Neural progenitor cell (in vitro differentiated cells): ENCODE measurements at regions not wholly inside any gene's neighbourhood (a gene's known extent, or its start where the extent isn't known, plus 50 kb on each side); places are given as distances from the start of the nearest gene placed in this dataset.
"Not testable (repeated sequence)": the region's sequence is repeated elsewhere in the genome, so short reads cannot be mapped to it uniquely, and the experiment has no call there.

ENCODE experiments used
- DNase-seq: peaks from one replicate; pipeline ENCODE4 v3.0.0-alpha.2; 2016; ENCODE audit warnings: low spot score
- H2AFZ ChIP-seq: fragments of 200-600 bp; sonication (generic); replicated peaks from 2 replicates; pipeline ENCODE4 v1.6.1; 2016; ENCODE audit warnings: antibody characterized with exemption
- H3F3A ChIP-seq: fragments of 200-600 bp; sonication (generic); 2 replicates; pipeline ENCODE4 v1.6.1; 2016; ENCODE audit warnings: antibody characterized with exemption, low read depth
- H3K27ac ChIP-seq: fragments of 200-600 bp; sonication (generic); 2 replicates; pipeline ENCODE4 v1.5.1; 2016; ENCODE audit warnings: mild to moderate bottlenecking
- H3K27me3 ChIP-seq: fragments of 200-600 bp; sonication (generic); 2 replicates; pipeline ENCODE4 v1.6.1; 2016; ENCODE audit warnings: mild to moderate bottlenecking, moderate library complexity
- H3K36me3 ChIP-seq: fragments of 200-600 bp; sonication (generic); 2 replicates; pipeline ENCODE4 v1.5.1; 2016
- H3K4me1 ChIP-seq: fragments of 200-600 bp; sonication (generic); 2 replicates; pipeline ENCODE4 v1.6.1; 2016; ENCODE audit warnings: mixed run types
- H3K4me2 ChIP-seq: fragments of 200-600 bp; sonication (generic); 2 replicates; pipeline ENCODE4 v1.6.1; 2016
- H3K4me3 ChIP-seq: fragments of 200-600 bp; sonication (generic); 2 replicates; pipeline ENCODE4 v1.5.1; 2016
- H3K79me2 ChIP-seq: fragments of 200-600 bp; sonication (generic); 2 replicates; pipeline ENCODE4 v1.6.1; 2016; ENCODE audit warnings: low read depth
- H3K9ac ChIP-seq: fragments of 200-600 bp; sonication (generic); 2 replicates; pipeline ENCODE4 v1.6.1; 2016
- H3K9me3 ChIP-seq: fragments of 200-600 bp; sonication (generic); 2 replicates; pipeline ENCODE4 v1.5.1; 2016; ENCODE audit warnings: low read depth
- H4K20me1 ChIP-seq: fragments of 200-600 bp; sonication (generic); 2 replicates; pipeline ENCODE4 v1.6.1; 2016; ENCODE audit warnings: low read depth
- H3K27ac Mint-ChIP-seq: 3 replicates; pipeline ENCODE4 v1.8.0; 2021; ENCODE audit warnings: mixed read lengths
- H3K27me3 Mint-ChIP-seq: 2 replicates; pipeline ENCODE4 v1.8.0; 2022; ENCODE audit warnings: low read depth, mild to moderate bottlenecking, inconsistent platforms, moderate library complexity, mixed read lengths; ENCODE audit not compliant: insufficient read depth
- H3K36me3 Mint-ChIP-seq: 3 replicates; pipeline ENCODE4 v1.8.0; 2021; ENCODE audit warnings: mixed read lengths
- H3K4me1 Mint-ChIP-seq: 3 replicates; pipeline ENCODE4 v1.8.0; 2021; ENCODE audit warnings: mixed read lengths
- H3K4me3 Mint-ChIP-seq: 3 replicates; pipeline ENCODE4 v1.8.0; 2021; ENCODE audit warnings: mild to moderate bottlenecking, moderate library complexity, mixed read lengths
- H3K9me3 Mint-ChIP-seq: 3 replicates; pipeline ENCODE4 v1.8.0; 2020; ENCODE audit warnings: mixed read lengths
- EZH2 ChIP-seq: fragments of 200-600 bp; sonication (generic); IDR thresholded peaks from 2 replicates; pipeline ENCODE4 v1.6.1; 2017; ENCODE audit warnings: antibody characterized with exemption, mild to moderate bottlenecking, moderate library complexity
- EZH2phosphoT487 ChIP-seq: fragments of 200-600 bp; sonication (generic); IDR thresholded peaks from 2 replicates; pipeline ENCODE4 v1.6.1; 2017; ENCODE audit warnings: antibody characterized with exemption
- TF ChIP-seq, protein P1 (sequence below): fragments of 200-600 bp; sonication (generic); IDR thresholded peaks from 2 replicates; pipeline ENCODE4 v1.5.1; 2017; ENCODE audit warnings: antibody characterized with exemption, mild to moderate bottlenecking

DNA sequence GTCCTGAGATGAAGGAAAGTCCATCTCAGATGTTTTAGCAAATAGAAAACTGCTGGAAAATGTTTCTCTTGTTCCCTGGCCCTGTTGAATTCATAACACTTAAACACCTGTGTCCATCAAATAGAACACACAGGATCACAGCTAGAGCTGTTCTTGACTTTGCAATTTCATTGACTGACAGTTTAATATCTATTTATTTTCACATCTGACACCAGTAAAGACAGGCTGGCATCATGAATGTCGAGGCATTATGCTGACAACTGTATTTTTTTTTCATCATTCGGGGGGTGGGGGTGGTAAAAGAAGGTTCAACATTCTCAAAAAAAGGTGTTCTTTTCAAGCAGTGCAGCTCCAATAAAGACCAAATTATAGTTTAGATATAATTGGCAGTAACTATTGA is 591.2 kb upstream of the PTBP2 start:
- no peak for TF ChIP-seq EZH2phosphoT487
- TF ChIP-seq EZH2 = no peak
- TF ChIP-seq, protein P1, sequence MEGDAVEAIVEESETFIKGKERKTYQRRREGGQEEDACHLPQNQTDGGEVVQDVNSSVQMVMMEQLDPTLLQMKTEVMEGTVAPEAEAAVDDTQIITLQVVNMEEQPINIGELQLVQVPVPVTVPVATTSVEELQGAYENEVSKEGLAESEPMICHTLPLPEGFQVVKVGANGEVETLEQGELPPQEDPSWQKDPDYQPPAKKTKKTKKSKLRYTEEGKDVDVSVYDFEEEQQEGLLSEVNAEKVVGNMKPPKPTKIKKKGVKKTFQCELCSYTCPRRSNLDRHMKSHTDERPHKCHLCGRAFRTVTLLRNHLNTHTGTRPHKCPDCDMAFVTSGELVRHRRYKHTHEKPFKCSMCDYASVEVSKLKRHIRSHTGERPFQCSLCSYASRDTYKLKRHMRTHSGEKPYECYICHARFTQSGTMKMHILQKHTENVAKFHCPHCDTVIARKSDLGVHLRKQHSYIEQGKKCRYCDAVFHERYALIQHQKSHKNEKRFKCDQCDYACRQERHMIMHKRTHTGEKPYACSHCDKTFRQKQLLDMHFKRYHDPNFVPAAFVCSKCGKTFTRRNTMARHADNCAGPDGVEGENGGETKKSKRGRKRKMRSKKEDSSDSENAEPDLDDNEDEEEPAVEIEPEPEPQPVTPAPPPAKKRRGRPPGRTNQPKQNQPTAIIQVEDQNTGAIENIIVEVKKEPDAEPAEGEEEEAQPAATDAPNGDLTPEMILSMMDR = no peak

DNA sequence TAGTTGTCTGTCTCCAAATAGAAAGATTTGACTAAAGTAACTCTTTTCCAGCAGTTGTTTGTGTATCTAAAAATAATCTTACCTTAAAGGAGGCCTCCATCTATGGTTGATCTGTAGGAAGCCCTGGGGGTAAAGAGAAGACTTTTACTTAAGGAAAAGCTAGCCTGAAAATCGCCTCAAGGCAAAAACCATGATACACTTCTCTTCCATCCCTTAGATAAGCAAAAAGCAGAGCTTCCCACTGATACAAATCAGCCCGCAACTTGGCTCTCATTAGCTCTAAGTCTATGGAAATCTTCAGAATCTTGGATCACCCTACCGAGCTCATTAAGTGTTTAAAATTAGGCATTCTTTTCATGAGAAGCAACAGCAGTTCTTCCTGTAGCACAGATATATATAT is 576.9 kb upstream of the PTBP2 start:
- Mint-ChIP-seq H3K27ac (no peak overlapping the region), H3K9me3 (peaks cover 15% of the 10 kb centered on the region), H3K4me3 (no peak overlapping the region), H3K4me1 (no peaks in the 10 kb centered on the region), H3K27me3 (no peaks in the 10 kb centered on the region), H3K36me3 (no peaks in the 10 kb centered on the region)
- no peaks in the 10 kb centered on the region for H3K4me1 ChIP-seq
- no peaks in the 10 kb centered on the region for H3K27me3 ChIP-seq
- TF ChIP-seq EZH2phosphoT487 (no peak), EZH2 (no peak)
- TF ChIP-seq, protein P1 = no peak
- H4K20me1 ChIP-seq = no peaks in the 10 kb centered on the region
- no peaks in the 10 kb centered on the region for H3K36me3 ChIP-seq
- H3K9me3 ChIP-seq = no peaks in the 10 kb centered on the region
- no peak overlapping the region for H2AFZ ChIP-seq
- no peak overlapping the region for H3K4me2 ChIP-seq
- no peak overlapping the region for H3K9ac ChIP-seq
- no peaks in the 10 kb centered on the region for H3F3A ChIP-seq
- no peak for DNase-seq
- H3K4me3 ChIP-seq = no peak overlapping the region
- no peaks in the 10 kb centered on the region for H3K79me2 ChIP-seq
- no peak overlapping the region for H3K27ac ChIP-seq

More for the DNA sequence above, 591.2 kb upstream of the PTBP2 start:
- Mint-ChIP-seq H3K4me3 (no peak overlapping the region), H3K4me1 (no peaks in the 10 kb centered on the region), H3K27me3 (peaks cover under 1% of the 10 kb centered on the region), H3K9me3 (no peaks in the 10 kb centered on the region), H3K27ac (no peak overlapping the region), H3K36me3 (no peaks in the 10 kb centered on the region)
- H4K20me1 ChIP-seq = no peaks in the 10 kb centered on the region
- H3K27me3 ChIP-seq = no peaks in the 10 kb centered on the region
- no peak overlapping the region for H3K4me3 ChIP-seq
- H3K9me3 ChIP-seq = no peaks in the 10 kb centered on the region
- no peaks in the 10 kb centered on the region for H3F3A ChIP-seq
- DNase-seq = no peak
- no peak overlapping the region for H3K27ac ChIP-seq
- H3K36me3 ChIP-seq = no peaks in the 10 kb centered on the region
- H3K79me2 ChIP-seq = no peaks in the 10 kb centered on the region
- no peak overlapping the region for H2AFZ ChIP-seq
- no peak overlapping the region for H3K4me2 ChIP-seq
- H3K9ac ChIP-seq = no peak overlapping the region
- H3K4me1 ChIP-seq = no peaks in the 10 kb centered on the region

DNA sequence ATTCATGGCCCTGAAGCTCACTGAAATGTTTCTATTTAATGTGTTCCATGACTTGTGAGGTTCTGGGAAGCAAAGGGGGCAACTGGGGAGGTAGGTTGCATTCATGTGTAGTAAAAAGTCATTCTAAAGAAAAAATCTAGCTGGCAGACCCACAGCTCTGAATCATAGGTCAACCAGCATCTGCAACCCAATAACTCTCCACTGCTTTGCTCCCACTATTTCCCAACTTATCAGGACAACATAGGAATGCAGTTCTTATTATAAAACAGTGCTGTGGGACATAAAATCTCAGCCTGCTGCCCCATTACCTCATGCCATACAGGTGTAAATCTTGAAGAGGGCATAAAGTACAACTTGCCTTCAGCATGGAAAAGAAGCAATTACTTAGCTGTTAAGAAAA is 576.1 kb upstream of the PTBP2 start:
- no peak overlapping the region for H2AFZ ChIP-seq
- no peaks in the 10 kb centered on the region for H3K27me3 Mint-ChIP-seq

DNA sequence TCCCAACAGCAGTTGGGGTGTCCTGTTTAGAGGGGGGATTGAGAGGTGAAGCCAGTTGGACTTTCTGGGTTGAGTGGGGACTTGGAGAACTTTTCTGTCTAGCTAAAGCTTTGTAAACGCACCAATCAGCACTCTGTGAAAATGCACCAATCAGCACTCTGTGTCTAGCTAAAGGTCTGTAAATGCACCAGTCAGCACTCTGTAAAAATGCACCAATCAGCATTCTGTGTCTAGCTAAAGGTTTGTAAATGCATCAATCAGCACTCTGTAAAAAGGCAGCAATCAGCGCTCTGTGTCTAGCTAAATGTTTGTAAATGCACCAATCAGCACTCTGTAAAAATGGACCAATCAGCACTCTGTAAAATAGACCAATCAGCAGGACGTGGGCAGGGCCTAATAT is 568.6 kb upstream of the PTBP2 start:
- H3K9me3 ChIP-seq = peaks cover 14% of the 10 kb centered on the region
- H3K36me3 Mint-ChIP-seq, H3K9me3 Mint-ChIP-seq: not testable (repeated sequence)

More for the DNA sequence above, 576.1 kb upstream of the PTBP2 start:
- Histone ChIP-seq H4K20me1 (no peaks in the 10 kb centered on the region), H3K9me3 (no peaks in the 10 kb centered on the region), H3F3A (no peaks in the 10 kb centered on the region), H3K27me3 (no peaks in the 10 kb centered on the region), H3K4me3 (no peak overlapping the region), H3K9ac (no peak overlapping the region), H3K27ac (no peak overlapping the region), H3K36me3 (no peaks in the 10 kb centered on the region), H3K4me1 (no peaks in the 10 kb centered on the region), H3K79me2 (no peaks in the 10 kb centered on the region), H3K4me2 (no peak overlapping the region)
- no peaks in the 10 kb centered on the region for H3K36me3 Mint-ChIP-seq
- no peak overlapping the region for H3K4me3 Mint-ChIP-seq
- DNase-seq = no peak
- peaks cover 15% of the 10 kb centered on the region for H3K9me3 Mint-ChIP-seq
- H3K4me1 Mint-ChIP-seq = no peaks in the 10 kb centered on the region
- H3K27ac Mint-ChIP-seq = no peak overlapping the region
- TF ChIP-seq EZH2phosphoT487 = no peak
- TF ChIP-seq EZH2 = no peak
- TF ChIP-seq, protein P1 = no peak

More for the DNA sequence above, 568.6 kb upstream of the PTBP2 start:
- not testable (repeated sequence) for H3K27ac Mint-ChIP-seq, H3K36me3 ChIP-seq, H3K27me3 Mint-ChIP-seq, H3K79me2 ChIP-seq, DNase-seq, H3K4me1 ChIP-seq, H3K4me3 Mint-ChIP-seq, H4K20me1 ChIP-seq, H3F3A ChIP-seq, H2AFZ ChIP-seq, H3K4me3 ChIP-seq, H3K4me1 Mint-ChIP-seq, H3K9ac ChIP-seq, H3K4me2 ChIP-seq, H3K27me3 ChIP-seq, H3K27ac ChIP-seq
